K562 (cell line): ENCODE measurements at regions not wholly inside any gene's neighbourhood (a gene's known extent, or its start where the extent isn't known, plus 50 kb on each side); places are given as distances from the start of the nearest gene placed in this dataset.

Source experiments
- ATAC-seq: fragments of 200-7000 bp; cut with Tn5 transposase; 3 replicates; pipeline ENCODE4 v1.9.1; 2020; ENCODE audit warnings: moderate library complexity
- BruUV-seq: library from RNA; stranded (reverse); fragments of 400-500 nt; replicated peaks from 2 replicates; lab custom pipeline; 2021; lab: Mats Ljungman, UMichigan
- CTCF ChIA-PET: fragments of 300-600 bp; formaldehyde crosslinking; extraction: SDS; loops from one replicate; lab custom pipeline; 2021; ENCODE audit warnings: low intra/inter-chr PET ratio; lab: Yijun Ruan, JAX
- POLR2A ChIA-PET: fragments of 300-600, 350-650 bp; sonication (Branson Sonifier 250); formaldehyde crosslinking; extraction: SDS; loops from one replicate; lab custom pipeline; 2021; ENCODE audit warnings: antibody characterized with exemption, inconsistent platforms; lab: Yijun Ruan, JAX
- DNase-seq, 4 experiments: peaks; one replicate each; pipeline versions ENCODE4 v3.0.0 to v3.0.0-alpha.2; 2011 to 2018; ENCODE audit warnings: low spot score in 3 of 4, mixed read lengths in 3 of 4; ENCODE audit errors: extremely low read depth in 1 of 4
- FAIRE-seq: peaks from 2 replicates; lab custom pipeline; 2011; peaks lifted over from hg19 to GRCh38; lab: Jason Lieb, UNC
- H2AFZ ChIP-seq: 2 replicates; pipeline ENCODE4 v1.6.0; 2011; ENCODE audit warnings: low read depth, low read length, control low read depth, inconsistent platforms
- H3K27ac ChIP-seq: fragments of 200-600 bp; 3 replicates; pipeline ENCODE4 v1.8.0; 2011; ENCODE audit warnings: low read depth, mild to moderate bottlenecking, control low read depth, inconsistent platforms, low read length, moderate library complexity, mixed read lengths; ENCODE audit errors: extremely low read depth
- H3K27me3 ChIP-seq, 2 experiments: fragments of 300-600 bp in 1 of 2; 2 replicates in 1 of 2; 3 replicates in 1 of 2; pipeline versions ENCODE4 v1.6.0 to v1.8.0; 2011; ENCODE audit warnings: inconsistent platforms in 2 of 2, low read length in 2 of 2, mild to moderate bottlenecking in 1 of 2, mixed read lengths in 1 of 2, moderate library complexity in 1 of 2; ENCODE audit not compliant: control insufficient read depth in 2 of 2, insufficient read depth in 2 of 2
- H3K36me3 ChIP-seq: fragments of 300-600 bp; 3 replicates; pipeline ENCODE4 v1.8.0; 2011; ENCODE audit warnings: mild to moderate bottlenecking, low read length, inconsistent platforms; ENCODE audit not compliant: control insufficient read depth, insufficient read depth
- H3K4me1 ChIP-seq, 2 experiments: fragments of 200-600 bp in 1 of 2; replicated peaks in 1 of 2; 2 replicates in 1 of 2; 3 replicates in 1 of 2; pipeline versions ENCODE4 v1.5.1 to v1.8.0; 2011; ENCODE audit warnings: inconsistent platforms in 2 of 2, low read length in 2 of 2, mild to moderate bottlenecking in 1 of 2, mixed read lengths in 1 of 2, moderate library complexity in 1 of 2; ENCODE audit not compliant: control insufficient read depth in 2 of 2, insufficient read depth in 2 of 2
- H3K4me2 ChIP-seq: 2 replicates; pipeline ENCODE4 v1.6.1; 2011; ENCODE audit warnings: low read length, control low read depth, inconsistent platforms, mixed read lengths; ENCODE audit not compliant: insufficient read depth
- H3K4me3 ChIP-seq: fragments of 200-600 bp; sonication (generic), shearing (Covaris generic); 2 replicates; pipeline ENCODE4 v1.5.1; 2016; ENCODE audit warnings: control low read depth, inconsistent platforms
- H3K79me2 ChIP-seq: fragments of 200-600 bp; 3 replicates; pipeline ENCODE4 v1.8.0; 2011; ENCODE audit warnings: low read length, inconsistent platforms; ENCODE audit not compliant: control insufficient read depth, insufficient read depth
- H3K9ac ChIP-seq, 2 experiments: 2 replicates each; pipeline versions ENCODE4 v1.6.0 to v1.6.1; 2011; ENCODE audit warnings: low read depth in 2 of 2, low read length in 2 of 2, control low read depth in 1 of 2, inconsistent platforms in 1 of 2, mild to moderate bottlenecking in 1 of 2, mixed read lengths in 1 of 2; ENCODE audit not compliant: insufficient read depth in 1 of 2
- H3K9me1 ChIP-seq: one replicate; pipeline ENCODE4 v1.6.0; 2011; ENCODE audit warnings: inconsistent platforms, mild to moderate bottlenecking, low read length, moderate library complexity; ENCODE audit not compliant: control insufficient read depth, insufficient read depth
- H3K9me3 ChIP-seq: replicated peaks from 2 replicates; pipeline ENCODE4 v1.5.1; 2011; ENCODE audit warnings: low read depth, low read length, inconsistent platforms; ENCODE audit not compliant: control insufficient read depth, insufficient read depth
- H4K20me1 ChIP-seq: replicated peaks from 2 replicates; pipeline ENCODE4 v1.6.1; 2011; ENCODE audit warnings: low read length, inconsistent platforms, mixed read lengths; ENCODE audit not compliant: control insufficient read depth, insufficient read depth
- MEIS2 ChIP-seq: fragments of 450-650 bp; IDR thresholded peaks from 2 replicates; pipeline ENCODE4 v1.6.1; 2014; ENCODE audit warnings: mild to moderate bottlenecking; ENCODE audit not compliant: partially characterized antibody
- PHTF2 ChIP-seq: fragments of 250-450 bp; sonication (Bioruptor Pico); IDR thresholded peaks from 2 replicates; pipeline ENCODE4 v1.5.0; 2021; ENCODE audit warnings: mild to moderate bottlenecking
- RUNX1 ChIP-seq: sonication (generic); IDR thresholded peaks from 2 replicates; pipeline ENCODE4 v1.6.1; 2016; ENCODE audit warnings: antibody characterized with exemption, low read depth
- ZNF3 ChIP-seq: fragments of 250-450 bp; sonication (Bioruptor Pico); IDR thresholded peaks from 2 replicates; pipeline ENCODE4 v1.5.0; 2021; ENCODE audit warnings: mild to moderate bottlenecking, moderate library complexity
- ZNF311 ChIP-seq: fragments of 250-450 bp; sonication (Bioruptor Pico); IDR thresholded peaks from 2 replicates; pipeline ENCODE4 v1.4.0; 2020; ENCODE audit warnings: mild to moderate bottlenecking, moderate library complexity
- WGBS: fragments of 100-300 bp; shearing (Covaris generic); methylation state at CpG from one replicate; pipeline ENCODE4 v1.1.6; 2016; ENCODE audit warnings: low coverage, mixed read lengths; ENCODE audit not compliant: insufficient coverage; ENCODE audit errors: missing lambda C conversion rate; 5-methylcytosine and 5-hydroxymethylcytosine counted together
- in situ Hi-C: fragments of 300-500 bp; cut with MboI; formaldehyde crosslinking; loops from 4 replicates; pipeline ENCODE4 v1.15.0; 2018; ENCODE audit warnings: inconsistent platforms, mixed read lengths
- intact Hi-C: fragments of 100-400 bp; cut with micrococcal nuclease; formaldehyde crosslinking; loops from 2 replicates; pipeline ENCODE4 v1.14.2; 2022
- TF ChIP-seq, protein P1 (sequence below): sonication (generic); formaldehyde crosslinking; IDR thresholded peaks from 2 replicates; pipeline ENCODE4 v1.8.1; 2023; ENCODE audit warnings: missing genetic modification reagents, mild to moderate bottlenecking, borderline replicate concordance
- TF ChIP-seq, protein P2 (sequence below), 2 experiments: fragments of 450-650 bp; formaldehyde crosslinking in 1 of 2; IDR thresholded peaks; 2 replicates each; pipeline versions ENCODE4 v1.4.0 to v1.6.1; 2014 to 2020; ENCODE audit warnings: mild to moderate bottlenecking in 2 of 2, borderline replicate concordance in 1 of 2, low read depth in 1 of 2

DNA sequence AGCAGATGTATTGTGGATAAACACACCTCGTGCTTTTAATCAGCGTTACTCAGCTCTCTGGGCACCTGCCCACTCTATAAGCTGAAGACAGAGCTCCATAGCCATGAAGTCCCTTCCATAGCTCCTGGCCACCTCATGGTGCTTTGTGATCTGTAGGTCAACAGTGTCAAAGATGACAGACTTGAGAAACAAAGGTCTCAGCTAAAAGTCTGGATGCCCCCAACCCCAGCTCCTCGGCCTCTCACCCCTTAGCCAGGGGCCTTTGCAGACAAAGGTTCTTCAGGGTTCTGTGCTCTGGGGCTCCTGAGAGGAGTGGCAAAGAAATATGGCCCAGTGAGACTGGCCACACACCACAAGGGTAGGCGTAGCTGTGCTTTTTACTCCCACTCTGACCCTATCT, 168.6 kb downstream of the KLF13 start:
- intact Hi-C loops: no loop called here
- Histone ChIP-seq H3K4me1 (no peaks in the 10 kb centered on the region), H3K36me3 (no peaks in the 10 kb centered on the region), H3K79me2 (no peaks in the 10 kb centered on the region), H3K27me3 (peaks cover 0 to 15% of the 10 kb centered on the region in 2 experiments; a peak in 1 of 5 replicates), H3K9me1 (no peaks in the 10 kb centered on the region), H3K4me3 (no peak overlapping the region), H4K20me1 (no peaks in the 10 kb centered on the region), H3K4me2 (no peak overlapping the region), H3K27ac (no peak overlapping the region), H2AFZ (no peak overlapping the region), H3K9me3 (no peaks in the 10 kb centered on the region), H3K9ac (no peak overlapping the region)
- no peak for FAIRE-seq
- ATAC-seq: no peak
- POLR2A ChIA-PET: no interaction called here
- TF ChIP-seq RUNX1 (no peak), ZNF311 (CRISPR knock-in tag) (no peak), ZNF3 (CRISPR knock-in tag) (no peak), PHTF2 (CRISPR knock-in tag) (no peak), MEIS2 (no peak)
- TF ChIP-seq, protein P1, sequence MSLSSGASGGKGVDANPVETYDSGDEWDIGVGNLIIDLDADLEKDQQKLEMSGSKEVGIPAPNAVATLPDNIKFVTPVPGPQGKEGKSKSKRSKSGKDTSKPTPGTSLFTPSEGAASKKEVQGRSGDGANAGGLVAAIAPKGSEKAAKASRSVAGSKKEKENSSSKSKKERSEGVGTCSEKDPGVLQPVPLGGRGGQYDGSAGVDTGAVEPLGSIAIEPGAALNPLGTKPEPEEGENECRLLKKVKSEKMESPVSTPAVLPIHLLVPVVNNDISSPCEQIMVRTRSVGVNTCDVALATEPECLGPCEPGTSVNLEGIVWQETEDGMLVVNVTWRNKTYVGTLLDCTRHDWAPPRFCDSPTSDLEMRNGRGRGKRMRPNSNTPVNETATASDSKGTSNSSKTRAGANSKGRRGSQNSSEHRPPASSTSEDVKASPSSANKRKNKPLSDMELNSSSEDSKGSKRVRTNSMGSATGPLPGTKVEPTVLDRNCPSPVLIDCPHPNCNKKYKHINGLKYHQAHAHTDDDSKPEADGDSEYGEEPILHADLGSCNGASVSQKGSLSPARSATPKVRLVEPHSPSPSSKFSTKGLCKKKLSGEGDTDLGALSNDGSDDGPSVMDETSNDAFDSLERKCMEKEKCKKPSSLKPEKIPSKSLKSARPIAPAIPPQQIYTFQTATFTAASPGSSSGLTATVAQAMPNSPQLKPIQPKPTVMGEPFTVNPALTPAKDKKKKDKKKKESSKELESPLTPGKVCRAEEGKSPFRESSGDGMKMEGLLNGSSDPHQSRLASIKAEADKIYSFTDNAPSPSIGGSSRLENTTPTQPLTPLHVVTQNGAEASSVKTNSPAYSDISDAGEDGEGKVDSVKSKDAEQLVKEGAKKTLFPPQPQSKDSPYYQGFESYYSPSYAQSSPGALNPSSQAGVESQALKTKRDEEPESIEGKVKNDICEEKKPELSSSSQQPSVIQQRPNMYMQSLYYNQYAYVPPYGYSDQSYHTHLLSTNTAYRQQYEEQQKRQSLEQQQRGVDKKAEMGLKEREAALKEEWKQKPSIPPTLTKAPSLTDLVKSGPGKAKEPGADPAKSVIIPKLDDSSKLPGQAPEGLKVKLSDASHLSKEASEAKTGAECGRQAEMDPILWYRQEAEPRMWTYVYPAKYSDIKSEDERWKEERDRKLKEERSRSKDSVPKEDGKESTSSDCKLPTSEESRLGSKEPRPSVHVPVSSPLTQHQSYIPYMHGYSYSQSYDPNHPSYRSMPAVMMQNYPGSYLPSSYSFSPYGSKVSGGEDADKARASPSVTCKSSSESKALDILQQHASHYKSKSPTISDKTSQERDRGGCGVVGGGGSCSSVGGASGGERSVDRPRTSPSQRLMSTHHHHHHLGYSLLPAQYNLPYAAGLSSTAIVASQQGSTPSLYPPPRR (CRISPR knock-in tag): no peak
- TF ChIP-seq, protein P2, sequence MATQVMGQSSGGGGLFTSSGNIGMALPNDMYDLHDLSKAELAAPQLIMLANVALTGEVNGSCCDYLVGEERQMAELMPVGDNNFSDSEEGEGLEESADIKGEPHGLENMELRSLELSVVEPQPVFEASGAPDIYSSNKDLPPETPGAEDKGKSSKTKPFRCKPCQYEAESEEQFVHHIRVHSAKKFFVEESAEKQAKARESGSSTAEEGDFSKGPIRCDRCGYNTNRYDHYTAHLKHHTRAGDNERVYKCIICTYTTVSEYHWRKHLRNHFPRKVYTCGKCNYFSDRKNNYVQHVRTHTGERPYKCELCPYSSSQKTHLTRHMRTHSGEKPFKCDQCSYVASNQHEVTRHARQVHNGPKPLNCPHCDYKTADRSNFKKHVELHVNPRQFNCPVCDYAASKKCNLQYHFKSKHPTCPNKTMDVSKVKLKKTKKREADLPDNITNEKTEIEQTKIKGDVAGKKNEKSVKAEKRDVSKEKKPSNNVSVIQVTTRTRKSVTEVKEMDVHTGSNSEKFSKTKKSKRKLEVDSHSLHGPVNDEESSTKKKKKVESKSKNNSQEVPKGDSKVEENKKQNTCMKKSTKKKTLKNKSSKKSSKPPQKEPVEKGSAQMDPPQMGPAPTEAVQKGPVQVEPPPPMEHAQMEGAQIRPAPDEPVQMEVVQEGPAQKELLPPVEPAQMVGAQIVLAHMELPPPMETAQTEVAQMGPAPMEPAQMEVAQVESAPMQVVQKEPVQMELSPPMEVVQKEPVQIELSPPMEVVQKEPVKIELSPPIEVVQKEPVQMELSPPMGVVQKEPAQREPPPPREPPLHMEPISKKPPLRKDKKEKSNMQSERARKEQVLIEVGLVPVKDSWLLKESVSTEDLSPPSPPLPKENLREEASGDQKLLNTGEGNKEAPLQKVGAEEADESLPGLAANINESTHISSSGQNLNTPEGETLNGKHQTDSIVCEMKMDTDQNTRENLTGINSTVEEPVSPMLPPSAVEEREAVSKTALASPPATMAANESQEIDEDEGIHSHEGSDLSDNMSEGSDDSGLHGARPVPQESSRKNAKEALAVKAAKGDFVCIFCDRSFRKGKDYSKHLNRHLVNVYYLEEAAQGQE (IDR thresholded peaks at IDR 0.05; ENCODE audit: borderline replicate concordance): no peak
- TF ChIP-seq, protein P2 (CRISPR knock-in tag; IDR thresholded peaks at IDR 0.05; ENCODE audit: low read depth): no peak
- WGBS: 0% methylated on average over 4 of the region's 4 CpGs
- CTCF ChIA-PET: no interaction called here
- in situ Hi-C loops: no loop called here
- BruUV-seq: no TSS peak
- no peak for DNase-seq
